IMR-90 (cell line): ENCODE measurements at regions not wholly inside any gene's neighbourhood (a gene's known extent, or its start where the extent isn't known, plus 50 kb on each side); places are given as distances from the start of the nearest gene placed in this dataset.

Experiments
- ATAC-seq: fragments of 200-7000 bp; cut with Tn5 transposase; 2 replicates; pipeline ENCODE4 v1.9.1; 2020; ENCODE audit warnings: low read depth, mild to moderate bottlenecking, moderate library complexity
- BruUV-seq: library from RNA; stranded (reverse); fragments of 400-500 nt; replicated peaks from 2 replicates; lab custom pipeline; 2021; lab: Mats Ljungman, UMichigan
- CTCF ChIA-PET: fragments of 300-600 bp; formaldehyde crosslinking; extraction: SDS; loops from one replicate; lab custom pipeline; 2021; ENCODE audit warnings: antibody characterized with exemption; lab: Yijun Ruan, JAX
- POLR2A ChIA-PET: fragments of 300-600 bp; sonication (Branson Sonifier 250); formaldehyde crosslinking; loops from one replicate; lab custom pipeline; 2022; ENCODE audit warnings: antibody characterized with exemption; ENCODE audit not compliant: unreplicated experiment; lab: Charles Lee
- DNase-seq: peaks from one replicate; pipeline ENCODE4 v3.0.0; 2013
- H2AFZ ChIP-seq: replicated peaks from 2 replicates; pipeline ENCODE3; 2013; ENCODE audit warnings: low read length, mild to moderate bottlenecking; ENCODE audit not compliant: poor library complexity
- H2AK5ac ChIP-seq: 2 replicates; pipeline ENCODE4 v1.6.1; 2013; ENCODE audit warnings: low read depth, low read length, inconsistent platforms
- H2AK9ac ChIP-seq: replicated peaks from 2 replicates; pipeline ENCODE3; 2013; ENCODE audit warnings: mild to moderate bottlenecking, low read depth, low read length, moderate library complexity; ENCODE audit not compliant: poor library complexity
- H2BK120ac ChIP-seq: 2 replicates; pipeline ENCODE4 v1.6.1; 2013; ENCODE audit warnings: low read depth, low read length, inconsistent platforms
- H2BK15ac ChIP-seq: 3 replicates; pipeline ENCODE4 v1.6.1; 2013; ENCODE audit warnings: low read depth, low read length, inconsistent platforms
- H2BK20ac ChIP-seq: 2 replicates; pipeline ENCODE4 v1.6.1; 2013; ENCODE audit warnings: low read depth, mild to moderate bottlenecking, inconsistent platforms, low read length, moderate library complexity
- H2BK5ac ChIP-seq: 2 replicates; pipeline ENCODE4 v1.6.1; 2013; ENCODE audit warnings: mild to moderate bottlenecking, low read depth, low read length, inconsistent platforms; ENCODE audit not compliant: poor library complexity, severe bottlenecking
- H3K14ac ChIP-seq: replicated peaks from 2 replicates; pipeline ENCODE4 v1.6.1; 2013; ENCODE audit warnings: low read depth, low read length, inconsistent platforms
- H3K18ac ChIP-seq: 2 replicates; pipeline ENCODE4 v1.6.1; 2013; ENCODE audit warnings: low read depth, low read length, control low read depth
- H3K23ac ChIP-seq: 2 replicates; pipeline ENCODE4 v1.6.1; 2013; ENCODE audit warnings: low read depth, low read length, inconsistent platforms
- H3K27ac ChIP-seq: 2 replicates; pipeline ENCODE4 v1.5.1; 2013; ENCODE audit warnings: mild to moderate bottlenecking, control low read depth, low read length; ENCODE audit not compliant: insufficient read depth
- H3K27me3 ChIP-seq: 2 replicates; pipeline ENCODE4 v1.6.1; 2013; ENCODE audit warnings: low read length; ENCODE audit not compliant: control insufficient read depth, insufficient read depth
- H3K36me3 ChIP-seq: 2 replicates; pipeline ENCODE4 v1.6.1; 2013; ENCODE audit warnings: low read length, mixed read lengths; ENCODE audit not compliant: control insufficient read depth, insufficient read depth
- H3K4ac ChIP-seq: 2 replicates; pipeline ENCODE4 v1.6.1; 2013; ENCODE audit warnings: low read depth, low read length, inconsistent platforms
- H3K4me1 ChIP-seq: 2 replicates; pipeline ENCODE4 v1.6.1; 2013; ENCODE audit warnings: low read length, mixed read lengths; ENCODE audit not compliant: control insufficient read depth, insufficient read depth
- H3K4me2 ChIP-seq: 2 replicates; pipeline ENCODE4 v1.6.1; 2013; ENCODE audit warnings: low read depth, mild to moderate bottlenecking, control low read depth, low read length, moderate library complexity
- H3K4me3 ChIP-seq: 2 replicates; pipeline ENCODE4 v1.5.1; 2013; ENCODE audit warnings: low read depth, mild to moderate bottlenecking, control low read depth, low read length, moderate library complexity; ENCODE audit not compliant: insufficient read depth
- H3K56ac ChIP-seq: 2 replicates; pipeline ENCODE4 v1.6.1; 2013; ENCODE audit warnings: low read length, inconsistent platforms; ENCODE audit not compliant: insufficient read depth; ENCODE audit errors: extremely low read depth
- H3K79me1 ChIP-seq, 2 experiments: 2 replicates each; pipeline ENCODE4 v1.6.1; 2013; ENCODE audit warnings: low read length in 2 of 2, inconsistent platforms in 1 of 2, low read depth in 1 of 2
- H3K9ac ChIP-seq: 2 replicates; pipeline ENCODE4 v1.6.1; 2013; ENCODE audit warnings: low read depth, low read length, control low read depth
- H3K9me1 ChIP-seq: 2 replicates; pipeline ENCODE4 v1.6.1; 2013; ENCODE audit warnings: low read length, inconsistent platforms; ENCODE audit not compliant: insufficient read depth
- H3K9me3 ChIP-seq: 2 replicates; pipeline ENCODE4 v1.6.1; 2013; ENCODE audit warnings: low read length; ENCODE audit not compliant: control insufficient read depth, insufficient read depth
- H4K20me1 ChIP-seq: 2 replicates; pipeline ENCODE4 v1.6.1; 2013; ENCODE audit warnings: low read length, inconsistent platforms; ENCODE audit not compliant: insufficient read depth
- H4K5ac ChIP-seq: 2 replicates; pipeline ENCODE4 v1.6.1; 2013; ENCODE audit warnings: mild to moderate bottlenecking, low read depth, low read length, control low read depth
- H4K8ac ChIP-seq, 2 experiments: 2 replicates each; pipeline ENCODE4 v1.6.1; 2013; ENCODE audit warnings: low read depth in 2 of 2, low read length in 2 of 2, control low read depth in 1 of 2, inconsistent platforms in 1 of 2
- H4K91ac ChIP-seq: 2 replicates; pipeline ENCODE4 v1.6.1; 2013; ENCODE audit warnings: low read depth, low read length, inconsistent platforms; ENCODE audit not compliant: insufficient read depth
- BHLHE40 ChIP-seq: fragments of 150-350 bp; IDR thresholded peaks from 2 replicates; pipeline ENCODE4 v1.6.1; 2016; ENCODE audit warnings: mild to moderate bottlenecking, low read depth, low read length
- CEBPB ChIP-seq: IDR thresholded peaks from 2 replicates; pipeline ENCODE4 v1.6.1; 2012; ENCODE audit warnings: low read depth, low read length, improper control_type of control experiment
- CHD1 ChIP-seq: IDR thresholded peaks from 2 replicates; pipeline ENCODE4 v1.6.1; 2012; ENCODE audit warnings: low read depth, low read length, improper control_type of control experiment
- CTCF ChIP-seq: conservative IDR thresholded peaks from 2 replicates; pipeline ENCODE4 v1.5.1; 2012; ENCODE audit warnings: mild to moderate bottlenecking, low read depth, low read length, improper control_type of control experiment
- ELK1 ChIP-seq: fragments of 150-350 bp; IDR thresholded peaks from 2 replicates; pipeline ENCODE4 v1.6.1; 2016; ENCODE audit warnings: low read depth, mild to moderate bottlenecking, low read length, moderate library complexity, borderline replicate concordance
- FOS ChIP-seq: fragments of 150-350 bp; IDR thresholded peaks from 2 replicates; pipeline ENCODE4 v1.6.1; 2016; ENCODE audit warnings: low read depth, low read length
- MAFK ChIP-seq: IDR thresholded peaks from 2 replicates; pipeline ENCODE4 v1.6.1; 2012; ENCODE audit warnings: low read depth, low read length, improper control_type of control experiment
- MAZ ChIP-seq: IDR thresholded peaks from 2 replicates; pipeline ENCODE4 v1.6.1; 2012; ENCODE audit warnings: low read depth, mild to moderate bottlenecking, low read length, improper control_type of control experiment, moderate library complexity, borderline replicate concordance
- MXI1 ChIP-seq: IDR thresholded peaks from 2 replicates; pipeline ENCODE4 v1.6.1; 2012; ENCODE audit warnings: low read depth, mild to moderate bottlenecking, low read length, moderate library complexity, borderline replicate concordance
- NFE2L2 ChIP-seq: fragments of 150-350 bp; IDR thresholded peaks from 2 replicates; pipeline ENCODE4 v1.6.1; 2016; ENCODE audit warnings: low read depth, mild to moderate bottlenecking, low read length
- POLR2A ChIP-seq: IDR thresholded peaks from 2 replicates; pipeline ENCODE4 v1.6.1; 2012; ENCODE audit warnings: mild to moderate bottlenecking, low read depth, low read length
- RAD21 ChIP-seq: IDR thresholded peaks from 2 replicates; pipeline ENCODE4 v1.6.1; 2012; ENCODE audit warnings: low read length, improper control_type of control experiment
- RCOR1 ChIP-seq: IDR thresholded peaks from 2 replicates; pipeline ENCODE4 v1.6.1; 2012; ENCODE audit warnings: mild to moderate bottlenecking, low read length, improper control_type of control experiment; ENCODE audit not compliant: insufficient replicate concordance
- RFX5 ChIP-seq: IDR thresholded peaks from 2 replicates; pipeline ENCODE4 v1.8.0; 2012; ENCODE audit warnings: low read depth, mild to moderate bottlenecking, low read length, moderate library complexity
- SMC3 ChIP-seq: fragments of 150-350 bp; IDR thresholded peaks from 2 replicates; pipeline ENCODE4 v1.6.1; 2016; ENCODE audit warnings: low read depth, mild to moderate bottlenecking, antibody characterized with exemption, low read length, moderate library complexity
- USF2 ChIP-seq: fragments of 150-350 bp; IDR thresholded peaks from 2 replicates; pipeline ENCODE4 v1.6.1; 2017; ENCODE audit warnings: mild to moderate bottlenecking, antibody characterized with exemption, low read length, low read depth
- WGBS, 2 experiments: methylation state at CpG; one replicate each; pipeline versions ENCODE4 v1.1.5 to v1.1.7; 2013; ENCODE audit warnings: missing lambda C conversion rate in 2 of 2; ENCODE audit not compliant: insufficient read length in 1 of 2; ENCODE audit errors: extremely low coverage in 2 of 2; 5-methylcytosine and 5-hydroxymethylcytosine counted together
- dilution Hi-C: fragments of 300-500 bp; cut with HindIII; formaldehyde crosslinking; loops from one replicate; pipeline ENCODE4 v1.14.3; 2018; ENCODE audit warnings: low sequenced_read_pairs; ENCODE audit not compliant: unreplicated experiment
- in situ Hi-C: fragments of 300-500 bp; cut with MboI; formaldehyde crosslinking; loops from 3 replicates; pipeline ENCODE4 v1.14.3; 2019; ENCODE audit warnings: low sequenced_read_pairs, inconsistent platforms, mixed read lengths
- intact Hi-C: fragments of 100-400 bp; cut with micrococcal nuclease; formaldehyde crosslinking; loops from 2 replicates; pipeline ENCODE4 v1.10.0; 2022

- CTCF ChIA-PET = no interaction called here
- WGBS, 2 experiments = no CpG with 5 or more reads among the region's 6 CpGs
- in situ Hi-C loops = no loop called here
Observed at GRCh38 chr15:55074431-55074830, 122.3 kb downstream of the RSL24D1 start.

More at GRCh38 chr15:55074431-55074830, 122.3 kb downstream of the RSL24D1 start:
- intact Hi-C loops (no loop called here), dilution Hi-C loops (no loop called here)
- Histone ChIP-seq H2BK15ac (no peak overlapping the region), H3K23ac (no peak overlapping the region), H3K9me1 (no peaks in the 10 kb centered on the region), H3K9ac (no peak overlapping the region), H3K79me1 (no peaks in the 10 kb centered on the region), H3K4me3 (no peak overlapping the region), H4K8ac (no peak overlapping the region), H2BK5ac (no peak overlapping the region), H3K4ac (no peak overlapping the region), H3K27me3 (no peaks in the 10 kb centered on the region), H3K56ac (no peak overlapping the region), H2AK9ac (no peak overlapping the region), H2AK5ac (no peak overlapping the region), H2AFZ (no peak overlapping the region), H2BK20ac (no peak overlapping the region), H3K9me3 (no peaks in the 10 kb centered on the region), H3K36me3 (no peaks in the 10 kb centered on the region), H3K4me1 (no peaks in the 10 kb centered on the region), H4K20me1 (no peaks in the 10 kb centered on the region), H4K5ac (no peak overlapping the region), H2BK120ac (no peak overlapping the region), H3K27ac (no peak overlapping the region), H3K4me2 (no peak overlapping the region), H3K18ac (no peak overlapping the region), H4K91ac (no peak overlapping the region), H3K14ac (no peak overlapping the region)
- DNase-seq = no peak
- no peak for TF ChIP-seq RAD21
- no peak for TF ChIP-seq MAZ
- TF ChIP-seq CTCF = no peak
- TF ChIP-seq MAFK = no peak
- no peak for TF ChIP-seq NFE2L2
- TF ChIP-seq CHD1 = no peak
- no peak for TF ChIP-seq POLR2A
- TF ChIP-seq FOS = no peak
- no peak for TF ChIP-seq ELK1
- no peak for TF ChIP-seq MXI1
- no peak for TF ChIP-seq RFX5
- TF ChIP-seq USF2 = no peak
- no peak for TF ChIP-seq SMC3
- TF ChIP-seq BHLHE40 = no peak
- TF ChIP-seq CEBPB = no peak
- no peak for TF ChIP-seq RCOR1
- BruUV-seq = no TSS peak
- ATAC-seq = no peak
- POLR2A ChIA-PET = no interaction called here
